Panc1 (cell line): ENCODE measurements at regions not wholly inside any gene's neighbourhood (a gene's known extent, or its start where the extent isn't known, plus 50 kb on each side); places are given as distances from the start of the nearest gene placed in this dataset.
"Not testable (repeated sequence)": the region's sequence is repeated elsewhere in the genome, so short reads cannot be mapped to it uniquely, and the experiment has no call there.

Source experiments
- ATAC-seq: fragments of 200-7000 bp; cut with Tn5 transposase; 2 replicates; pipeline ENCODE4 v1.9.1; 2020; ENCODE audit warnings: mild to moderate bottlenecking, moderate library complexity
- BruUV-seq: library from RNA; stranded (reverse); fragments of 400-500 nt; replicated peaks from 2 replicates; lab custom pipeline; 2021; lab: Mats Ljungman, UMichigan
- CTCF ChIA-PET: fragments of 300-600 bp; sonication (Branson Sonifier 250); formaldehyde crosslinking; loops from one replicate; lab custom pipeline; 2022; ENCODE audit warnings: antibody characterized with exemption; lab: Charles Lee
- POLR2A ChIA-PET: fragments of 300-600 bp; sonication (Branson Sonifier 250); formaldehyde crosslinking; loops from one replicate; lab custom pipeline; 2022; ENCODE audit warnings: antibody characterized with exemption; lab: Charles Lee
- DNase-seq: peaks from one replicate; pipeline ENCODE4 v3.0.0-alpha.2; 2010; ENCODE audit warnings: low read depth, low spot score
- H3K27ac ChIP-seq: 2 replicates; pipeline ENCODE4 v1.5.1; 2011; ENCODE audit warnings: mild to moderate bottlenecking, low read length, inconsistent platforms
- H3K27me3 ChIP-seq: fragments of 200-500 bp; sonication (Bioruptor generic); 2 replicates; pipeline ENCODE4 v1.6.0; 2014; ENCODE audit warnings: low read length, inconsistent platforms; ENCODE audit not compliant: control insufficient read depth, insufficient read depth
- H3K36me3 ChIP-seq: fragments of 200-500 bp; sonication (Bioruptor generic); 2 replicates; pipeline ENCODE4 v1.5.1; 2014; ENCODE audit warnings: inconsistent platforms, mild to moderate bottlenecking, low read length, moderate library complexity; ENCODE audit not compliant: control insufficient read depth, insufficient read depth
- H3K4me1 ChIP-seq: 2 replicates; pipeline ENCODE4 v1.5.1; 2011; ENCODE audit warnings: inconsistent platforms, mild to moderate bottlenecking, low read length, moderate library complexity; ENCODE audit not compliant: control insufficient read depth, insufficient read depth
- H3K4me3 ChIP-seq, 2 experiments: 2 replicates each; pipeline ENCODE4 v1.5.1; 2011 to 2012; ENCODE audit warnings: low read depth in 2 of 2, low read length in 2 of 2, mild to moderate bottlenecking in 2 of 2, inconsistent platforms in 1 of 2, moderate library complexity in 1 of 2
- H3K9me3 ChIP-seq: fragments of 200-500 bp; sonication (Bioruptor generic); 2 replicates; pipeline ENCODE4 v1.5.1; 2014; ENCODE audit warnings: low read depth, mild to moderate bottlenecking, inconsistent platforms, low read length, moderate library complexity; ENCODE audit not compliant: control insufficient read depth, insufficient read depth
- POLR2AphosphoS5 ChIP-seq: IDR thresholded peaks from 2 replicates; pipeline ENCODE4 v1.6.1; 2012; ENCODE audit warnings: mild to moderate bottlenecking, low read depth, low read length, moderate library complexity
- SIN3A ChIP-seq: IDR thresholded peaks from 2 replicates; pipeline ENCODE4 v1.6.1; 2012; ENCODE audit warnings: low read depth, mild to moderate bottlenecking, low read length, moderate library complexity, borderline replicate concordance; ENCODE audit not compliant: insufficient read depth
- TCF7L2 ChIP-seq: IDR thresholded peaks from 2 replicates; pipeline ENCODE4 v1.6.1; 2011; ENCODE audit warnings: mild to moderate bottlenecking, low read depth, low read length, inconsistent platforms
- in situ Hi-C: cut with HindIII; loops from 2 replicates; pipeline ENCODE4 v1.10.0; 2016; ENCODE audit warnings: low sequenced_read_pairs, low pct_unique_long_range_greater_than_20kb
- intact Hi-C: fragments of 100-400 bp; cut with micrococcal nuclease; formaldehyde crosslinking; loops from one replicate; pipeline ENCODE4 v1.10.0; 2022; ENCODE audit not compliant: unreplicated experiment
- TF ChIP-seq, protein P1 (sequence below), 2 experiments: IDR thresholded peaks; 2 replicates each; pipeline ENCODE4 v1.6.1; 2011 to 2012; ENCODE audit warnings: low read depth in 2 of 2, control low read depth in 1 of 2, low read length in 1 of 2, mild to moderate bottlenecking in 1 of 2, moderate library complexity in 1 of 2; ENCODE audit not compliant: insufficient read depth in 1 of 2
- TF ChIP-seq, protein P2 (sequence below): fragments of 450-650 bp; IDR thresholded peaks from 2 replicates; pipeline ENCODE4 v1.5.1; 2017; ENCODE audit warnings: mild to moderate bottlenecking

DNA sequence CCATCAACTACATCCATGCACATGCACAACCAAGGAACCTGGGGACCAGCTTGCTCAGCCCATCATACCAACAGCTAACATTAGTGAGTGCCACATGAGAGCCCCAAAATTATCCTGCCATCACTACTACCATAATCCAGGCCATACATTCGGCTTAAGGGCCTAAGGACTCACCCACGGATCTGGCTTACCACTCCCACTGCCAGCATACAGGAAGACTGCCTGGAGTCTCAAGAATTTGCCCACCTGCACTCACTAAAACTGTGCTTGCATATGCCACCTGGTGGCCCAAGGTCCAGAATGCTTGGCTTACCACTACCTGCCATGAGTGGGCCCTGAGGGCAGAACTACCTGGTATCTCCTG is 1562.9 kb upstream of the PRR20A start:
- DNase-seq = no peak

DNA sequence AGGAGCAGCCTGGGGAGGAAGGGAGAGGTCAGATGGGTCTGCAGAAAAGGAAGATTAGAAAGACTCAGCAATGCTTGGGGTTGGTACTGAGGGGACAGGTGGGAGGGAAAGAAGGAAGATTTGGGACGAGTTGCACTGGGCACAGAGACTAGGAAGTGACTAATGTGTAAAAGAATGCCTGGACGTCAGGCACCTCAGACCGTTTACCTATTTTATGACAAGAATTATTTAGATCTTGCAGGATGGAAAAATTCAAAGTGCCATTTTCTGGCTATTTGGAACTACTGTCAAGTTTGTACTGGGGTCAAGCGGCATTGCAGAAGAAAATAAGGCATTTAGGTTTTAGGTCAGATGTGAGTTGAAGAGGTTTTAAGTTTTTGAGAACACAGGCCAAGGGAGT is 1558.4 kb upstream of the PRR20A start:
- CTCF ChIA-PET, H3K9me3 ChIP-seq, BruUV-seq, H3K4me1 ChIP-seq, POLR2A ChIA-PET, H3K27me3 ChIP-seq, H3K36me3 ChIP-seq, H3K4me3 ChIP-seq, H3K27ac ChIP-seq, intact Hi-C loops, in situ Hi-C loops, ATAC-seq, DNase-seq: not testable (repeated sequence)

More for the DNA sequence above, 1562.9 kb upstream of the PRR20A start:
- H3K4me1 ChIP-seq = no peaks in the 10 kb centered on the region
- no peak overlapping the region for H3K27ac ChIP-seq
- POLR2A ChIA-PET = no interaction called here
- BruUV-seq = no TSS peak
- no peak for ATAC-seq
- in situ Hi-C loops (no loop called here), intact Hi-C loops (no loop called here)
- TF ChIP-seq, protein P1, sequence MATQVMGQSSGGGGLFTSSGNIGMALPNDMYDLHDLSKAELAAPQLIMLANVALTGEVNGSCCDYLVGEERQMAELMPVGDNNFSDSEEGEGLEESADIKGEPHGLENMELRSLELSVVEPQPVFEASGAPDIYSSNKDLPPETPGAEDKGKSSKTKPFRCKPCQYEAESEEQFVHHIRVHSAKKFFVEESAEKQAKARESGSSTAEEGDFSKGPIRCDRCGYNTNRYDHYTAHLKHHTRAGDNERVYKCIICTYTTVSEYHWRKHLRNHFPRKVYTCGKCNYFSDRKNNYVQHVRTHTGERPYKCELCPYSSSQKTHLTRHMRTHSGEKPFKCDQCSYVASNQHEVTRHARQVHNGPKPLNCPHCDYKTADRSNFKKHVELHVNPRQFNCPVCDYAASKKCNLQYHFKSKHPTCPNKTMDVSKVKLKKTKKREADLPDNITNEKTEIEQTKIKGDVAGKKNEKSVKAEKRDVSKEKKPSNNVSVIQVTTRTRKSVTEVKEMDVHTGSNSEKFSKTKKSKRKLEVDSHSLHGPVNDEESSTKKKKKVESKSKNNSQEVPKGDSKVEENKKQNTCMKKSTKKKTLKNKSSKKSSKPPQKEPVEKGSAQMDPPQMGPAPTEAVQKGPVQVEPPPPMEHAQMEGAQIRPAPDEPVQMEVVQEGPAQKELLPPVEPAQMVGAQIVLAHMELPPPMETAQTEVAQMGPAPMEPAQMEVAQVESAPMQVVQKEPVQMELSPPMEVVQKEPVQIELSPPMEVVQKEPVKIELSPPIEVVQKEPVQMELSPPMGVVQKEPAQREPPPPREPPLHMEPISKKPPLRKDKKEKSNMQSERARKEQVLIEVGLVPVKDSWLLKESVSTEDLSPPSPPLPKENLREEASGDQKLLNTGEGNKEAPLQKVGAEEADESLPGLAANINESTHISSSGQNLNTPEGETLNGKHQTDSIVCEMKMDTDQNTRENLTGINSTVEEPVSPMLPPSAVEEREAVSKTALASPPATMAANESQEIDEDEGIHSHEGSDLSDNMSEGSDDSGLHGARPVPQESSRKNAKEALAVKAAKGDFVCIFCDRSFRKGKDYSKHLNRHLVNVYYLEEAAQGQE (IDR thresholded peaks at IDR 0.05; ENCODE audit: insufficient read depth in 1 of 2, low read depth in 2 of 2, low read length in 1 of 2) = no peak
- no peak for TF ChIP-seq TCF7L2
- TF ChIP-seq POLR2AphosphoS5 = no peak
- H3K36me3 ChIP-seq = no peaks in the 10 kb centered on the region
- CTCF ChIA-PET = no interaction called here
- no peak overlapping the region for H3K4me3 ChIP-seq
- H3K27me3 ChIP-seq = no peaks in the 10 kb centered on the region
- H3K9me3 ChIP-seq = no peaks in the 10 kb centered on the region

DNA sequence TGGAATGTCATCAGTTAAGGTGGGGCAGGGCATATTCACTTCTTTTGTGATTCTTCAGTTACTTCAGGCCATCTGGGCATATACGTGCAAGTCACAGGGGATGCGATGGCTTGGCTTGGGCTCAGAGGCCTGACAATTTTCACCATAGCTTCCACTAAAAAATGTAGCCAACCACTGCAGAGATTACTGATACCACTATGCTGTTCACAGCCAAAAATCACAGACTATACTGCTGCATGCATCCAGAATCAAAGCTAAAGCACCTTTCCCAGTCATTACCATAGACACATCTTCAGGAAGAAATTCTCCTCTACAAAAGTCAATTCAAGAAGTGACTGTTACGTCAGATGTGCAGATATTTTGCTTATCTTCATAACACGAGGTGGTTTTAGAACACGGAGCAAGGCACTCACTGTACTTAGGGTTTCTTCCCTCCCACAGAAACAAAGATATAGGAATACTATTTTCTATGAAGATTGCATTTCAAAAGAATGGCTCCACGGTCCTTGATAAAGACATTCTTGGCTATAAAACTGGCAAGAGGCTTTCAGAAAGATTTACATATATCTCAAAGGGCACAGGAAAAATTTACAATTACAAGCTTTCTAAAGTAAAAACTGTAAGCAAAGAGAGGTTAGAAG is 1556.6 kb upstream of the PRR20A start:
- no peak for ATAC-seq
- POLR2A ChIA-PET = no interaction called here
- Histone ChIP-seq H3K9me3 (no peaks in the 10 kb centered on the region), H3K27ac (no peak overlapping the region), H3K4me1 (no peaks in the 10 kb centered on the region), H3K36me3 (no peaks in the 10 kb centered on the region), H3K27me3 (no peaks in the 10 kb centered on the region), H3K4me3 (no peak overlapping the region)
- in situ Hi-C loops = no loop called here
- CTCF ChIA-PET = no interaction called here
- no TSS peak for BruUV-seq
- DNase-seq = no peak
- intact Hi-C loops = no loop called here
- TF ChIP-seq, protein P1 (IDR thresholded peaks at IDR 0.05; ENCODE audit: insufficient read depth in 1 of 2, low read depth in 2 of 2, low read length in 1 of 2) = no peak
- TF ChIP-seq TCF7L2 (no peak), SIN3A (no peak), POLR2AphosphoS5 (no peak)
- TF ChIP-seq, protein P2, sequence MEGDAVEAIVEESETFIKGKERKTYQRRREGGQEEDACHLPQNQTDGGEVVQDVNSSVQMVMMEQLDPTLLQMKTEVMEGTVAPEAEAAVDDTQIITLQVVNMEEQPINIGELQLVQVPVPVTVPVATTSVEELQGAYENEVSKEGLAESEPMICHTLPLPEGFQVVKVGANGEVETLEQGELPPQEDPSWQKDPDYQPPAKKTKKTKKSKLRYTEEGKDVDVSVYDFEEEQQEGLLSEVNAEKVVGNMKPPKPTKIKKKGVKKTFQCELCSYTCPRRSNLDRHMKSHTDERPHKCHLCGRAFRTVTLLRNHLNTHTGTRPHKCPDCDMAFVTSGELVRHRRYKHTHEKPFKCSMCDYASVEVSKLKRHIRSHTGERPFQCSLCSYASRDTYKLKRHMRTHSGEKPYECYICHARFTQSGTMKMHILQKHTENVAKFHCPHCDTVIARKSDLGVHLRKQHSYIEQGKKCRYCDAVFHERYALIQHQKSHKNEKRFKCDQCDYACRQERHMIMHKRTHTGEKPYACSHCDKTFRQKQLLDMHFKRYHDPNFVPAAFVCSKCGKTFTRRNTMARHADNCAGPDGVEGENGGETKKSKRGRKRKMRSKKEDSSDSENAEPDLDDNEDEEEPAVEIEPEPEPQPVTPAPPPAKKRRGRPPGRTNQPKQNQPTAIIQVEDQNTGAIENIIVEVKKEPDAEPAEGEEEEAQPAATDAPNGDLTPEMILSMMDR = no peak
